ENCODE measurements at regions not wholly inside any gene's neighbourhood (a gene's known extent, or its start where the extent isn't known, plus 50 kb on each side); places are given as distances from the start of the nearest gene placed in this dataset.

GRCh38 chr14:22271838-22272799 lies 316.9 kb downstream of the DAD1 start:
- TF ChIP-seq CTCF (IDR thresholded peaks at IDR 0.05) (no peak), EZH2 (IDR thresholded peaks at IDR 0.05; ENCODE audit: borderline replicate concordance, insufficient read depth, low read depth, low read length, poor library complexity, severe bottlenecking) (no peak)
